H9 (cell line): ENCODE measurements at regions not wholly inside any gene's neighbourhood (a gene's known extent, or its start where the extent isn't known, plus 50 kb on each side); places are given as distances from the start of the nearest gene placed in this dataset.

ENCODE experiments used
- DNase-seq: peaks from one replicate; pipeline ENCODE4 v3.0.0-alpha.2; 2017
- H2AFZ ChIP-seq: one replicate; pipeline ENCODE4 v1.6.1; 2013; ENCODE audit warnings: mild to moderate bottlenecking, low read length, control low read depth, moderate library complexity
- H2AK5ac ChIP-seq: 2 replicates; pipeline ENCODE4 v1.6.1; 2013; ENCODE audit warnings: low read length, control low read depth, mixed read lengths; ENCODE audit not compliant: insufficient read length
- H2BK120ac ChIP-seq: one replicate; pipeline ENCODE4 v1.6.1; 2013; ENCODE audit warnings: low read depth, mild to moderate bottlenecking, low read length, control low read depth, inconsistent platforms; ENCODE audit not compliant: poor library complexity, severe bottlenecking
- H2BK12ac ChIP-seq: 2 replicates; pipeline ENCODE4 v1.6.1; 2013; ENCODE audit warnings: low read length, control low read depth, mixed read lengths, low read depth; ENCODE audit not compliant: insufficient read length
- H2BK15ac ChIP-seq: 2 replicates; pipeline ENCODE4 v1.6.1; 2013; ENCODE audit warnings: low read depth, low read length, control low read depth
- H2BK20ac ChIP-seq: one replicate; pipeline ENCODE4 v1.6.1; 2013; ENCODE audit warnings: low read depth, mild to moderate bottlenecking, low read length, control low read depth, inconsistent platforms; ENCODE audit not compliant: poor library complexity, severe bottlenecking
- H2BK5ac ChIP-seq: 2 replicates; pipeline ENCODE4 v1.6.1; 2013; ENCODE audit warnings: low read length, control low read depth, mixed read lengths; ENCODE audit not compliant: insufficient read length
- H3K14ac ChIP-seq: 2 replicates; pipeline ENCODE4 v1.6.1; 2013; ENCODE audit warnings: low read length, control low read depth; ENCODE audit not compliant: insufficient read depth
- H3K18ac ChIP-seq: 2 replicates; pipeline ENCODE4 v1.6.1; 2013; ENCODE audit warnings: low read depth, mild to moderate bottlenecking, mixed read lengths, low read length, control low read depth; ENCODE audit not compliant: insufficient read length
- H3K23ac ChIP-seq: 2 replicates; pipeline ENCODE4 v1.6.1; 2013; ENCODE audit warnings: low read length, control low read depth, mixed read lengths, low read depth; ENCODE audit not compliant: insufficient read length
- H3K23me2 ChIP-seq: 2 replicates; pipeline ENCODE4 v1.6.1; 2013; ENCODE audit warnings: low read depth, mild to moderate bottlenecking, mixed read lengths, low read length, control low read depth; ENCODE audit not compliant: insufficient read length, poor library complexity, severe bottlenecking
- H3K27ac ChIP-seq: 2 replicates; pipeline ENCODE4 v1.5.1; 2013; ENCODE audit warnings: low read length, control low read depth, mixed read lengths, low read depth; ENCODE audit not compliant: insufficient read length
- H3K27me3 ChIP-seq: 2 replicates; pipeline ENCODE4 v1.6.1; 2013; ENCODE audit warnings: low read length, control low read depth, inconsistent platforms; ENCODE audit not compliant: insufficient read depth
- H3K4ac ChIP-seq: 2 replicates; pipeline ENCODE4 v1.6.1; 2013; ENCODE audit warnings: low read depth, mild to moderate bottlenecking, control low read depth, inconsistent platforms, low read length, moderate library complexity
- H3K4me1 ChIP-seq: 2 replicates; pipeline ENCODE4 v1.6.1; 2013; ENCODE audit warnings: low read length, control low read depth, inconsistent platforms; ENCODE audit not compliant: insufficient read depth
- H3K4me2 ChIP-seq: 2 replicates; pipeline ENCODE4 v1.6.1; 2013; ENCODE audit warnings: low read length, control low read depth, mixed read lengths; ENCODE audit not compliant: insufficient read length, insufficient read depth
- H3K56ac ChIP-seq: 2 replicates; pipeline ENCODE4 v1.6.1; 2013; ENCODE audit warnings: low read depth, mild to moderate bottlenecking, mixed read lengths, low read length, control low read depth; ENCODE audit not compliant: insufficient read length
- H3K79me1 ChIP-seq: 2 replicates; pipeline ENCODE4 v1.6.1; 2013; ENCODE audit warnings: low read depth, mild to moderate bottlenecking, moderate library complexity, low read length, control low read depth, inconsistent platforms; ENCODE audit not compliant: insufficient read depth, poor library complexity, severe bottlenecking
- H3K79me2 ChIP-seq: 2 replicates; pipeline ENCODE4 v1.6.1; 2013; ENCODE audit warnings: low read length, control low read depth, inconsistent platforms; ENCODE audit not compliant: insufficient read depth
- H3K9ac ChIP-seq: 2 replicates; pipeline ENCODE4 v1.6.1; 2013; ENCODE audit warnings: low read length, control low read depth, mixed read lengths; ENCODE audit not compliant: insufficient read length; ENCODE audit errors: extremely low read depth
- H3K9me3 ChIP-seq: one replicate; pipeline ENCODE4 v1.6.1; 2013; ENCODE audit warnings: low read depth, low read length, inconsistent platforms; ENCODE audit not compliant: control insufficient read depth
- H3T11ph ChIP-seq: one replicate; pipeline ENCODE4 v1.6.1; 2013; ENCODE audit warnings: mild to moderate bottlenecking, low read length, control low read depth, inconsistent platforms
- H4K20me1 ChIP-seq: one replicate; pipeline ENCODE4 v1.6.1; 2013; ENCODE audit not compliant: control insufficient read depth, insufficient read length, insufficient read depth
- H4K5ac ChIP-seq: 2 replicates; pipeline ENCODE4 v1.6.1; 2013; ENCODE audit warnings: low read depth, mild to moderate bottlenecking, mixed read lengths, low read length, control low read depth; ENCODE audit not compliant: insufficient read length
- H4K8ac ChIP-seq: replicated peaks from 2 replicates; pipeline ENCODE4 v1.6.1; 2013; ENCODE audit warnings: low read length, control low read depth, mixed read lengths, low read depth; ENCODE audit not compliant: insufficient read length
- H4K91ac ChIP-seq: 2 replicates; pipeline ENCODE4 v1.6.1; 2013; ENCODE audit warnings: low read depth, mild to moderate bottlenecking, moderate library complexity, mixed read lengths, low read length, control low read depth; ENCODE audit not compliant: insufficient read length
- H3K27ac Mint-ChIP-seq, 3 experiments: 2 replicates in 2 of 3; 3 replicates in 1 of 3; pipeline ENCODE4 v1.8.0; 2020 to 2021; ENCODE audit warnings: mixed read lengths in 3 of 3, mild to moderate bottlenecking in 1 of 3, moderate library complexity in 1 of 3
- H3K27me3 Mint-ChIP-seq: 2 replicates; pipeline ENCODE4 v1.8.0; 2021; ENCODE audit warnings: low read depth, mild to moderate bottlenecking, moderate library complexity, mixed read lengths
- H3K36me3 Mint-ChIP-seq, 3 experiments: 2 replicates in 2 of 3; 3 replicates in 1 of 3; pipeline ENCODE4 v1.8.0; 2020 to 2021; ENCODE audit warnings: low read depth in 3 of 3, mixed read lengths in 3 of 3; ENCODE audit not compliant: insufficient read depth in 1 of 3
- H3K4me1 Mint-ChIP-seq, 2 experiments: 2 replicates each; pipeline ENCODE4 v1.8.0; 2020; ENCODE audit warnings: mixed read lengths in 2 of 2
- H3K4me3 Mint-ChIP-seq, 2 experiments: 2 replicates in 1 of 2; 3 replicates in 1 of 2; pipeline ENCODE4 v1.8.0; 2020 to 2021; ENCODE audit warnings: mild to moderate bottlenecking in 2 of 2, mixed read lengths in 2 of 2, moderate library complexity in 1 of 2
- H3K9me3 Mint-ChIP-seq, 2 experiments: 2 replicates in 1 of 2; 3 replicates in 1 of 2; pipeline ENCODE4 v1.8.0; 2020; ENCODE audit warnings: mild to moderate bottlenecking in 2 of 2, mixed read lengths in 2 of 2, moderate library complexity in 1 of 2
- CTCF ChIP-seq: fragments of 200-600 bp; sonication (generic); conservative IDR thresholded peaks from 3 replicates; pipeline ENCODE4 v1.8.0; 2021; ENCODE audit warnings: antibody characterized with exemption, mild to moderate bottlenecking
- WGBS: extraction: QIAGEN DNeasy Blood & Tissue Kit; methylation state at CpG from one replicate; pipeline ENCODE4 v1.1.7; 2013; ENCODE audit warnings: missing lambda C conversion rate, low lambda C conversion rate, mixed read lengths; ENCODE audit not compliant: insufficient read length; ENCODE audit errors: extremely low coverage; 5-methylcytosine and 5-hydroxymethylcytosine counted together

GRCh38 chr11:128642571-128642970, 51.3 kb upstream of the FLI1 start:
- Histone ChIP-seq H3K9me3 (no peaks in the 10 kb centered on the region), H3K23ac (no peak overlapping the region), H3K18ac (no peak overlapping the region), H3K14ac (no peak overlapping the region), H2AFZ (no peak overlapping the region), H4K5ac (no peak overlapping the region), H3K27me3 (no peaks in the 10 kb centered on the region), H4K20me1 (no peaks in the 10 kb centered on the region), H2BK5ac (no peak overlapping the region), H3K9ac (no peak overlapping the region), H3K4me1 (no peaks in the 10 kb centered on the region), H2BK20ac (no peak overlapping the region), H3K79me2 (no peaks in the 10 kb centered on the region), H3K79me1 (no peaks in the 10 kb centered on the region), H2AK5ac (no peak overlapping the region), H3K27ac (no peak overlapping the region), H3K4me2 (no peak overlapping the region), H3K4ac (no peak overlapping the region), H2BK12ac (no peak overlapping the region), H2BK15ac (no peak overlapping the region), H3K56ac (no peak overlapping the region), H3T11ph (no peak overlapping the region), H3K23me2 (no peaks in the 10 kb centered on the region), H4K91ac (no peak overlapping the region), H4K8ac (no peak overlapping the region), H2BK120ac (no peak overlapping the region)
- Mint-ChIP-seq H3K27me3 (peaks cover 10% of the 10 kb centered on the region), H3K4me1 (peaks cover 4 to 8% of the 10 kb centered on the region in 2 experiments), H3K27ac (no peak overlapping the region), H3K4me3 (no peak overlapping the region), H3K36me3 (no peaks in the 10 kb centered on the region), H3K9me3 (no peaks in the 10 kb centered on the region; a peak in 1 of 5 replicates)
- no CpG with 5 or more reads among the region's 2 CpGs for WGBS
- TF ChIP-seq CTCF, result no peak
- no peak for DNase-seq
